ENCODE measurements at regions not wholly inside any gene's neighbourhood (a gene's known extent, or its start where the extent isn't known, plus 50 kb on each side); places are given as distances from the start of the nearest gene placed in this dataset.

DNA sequence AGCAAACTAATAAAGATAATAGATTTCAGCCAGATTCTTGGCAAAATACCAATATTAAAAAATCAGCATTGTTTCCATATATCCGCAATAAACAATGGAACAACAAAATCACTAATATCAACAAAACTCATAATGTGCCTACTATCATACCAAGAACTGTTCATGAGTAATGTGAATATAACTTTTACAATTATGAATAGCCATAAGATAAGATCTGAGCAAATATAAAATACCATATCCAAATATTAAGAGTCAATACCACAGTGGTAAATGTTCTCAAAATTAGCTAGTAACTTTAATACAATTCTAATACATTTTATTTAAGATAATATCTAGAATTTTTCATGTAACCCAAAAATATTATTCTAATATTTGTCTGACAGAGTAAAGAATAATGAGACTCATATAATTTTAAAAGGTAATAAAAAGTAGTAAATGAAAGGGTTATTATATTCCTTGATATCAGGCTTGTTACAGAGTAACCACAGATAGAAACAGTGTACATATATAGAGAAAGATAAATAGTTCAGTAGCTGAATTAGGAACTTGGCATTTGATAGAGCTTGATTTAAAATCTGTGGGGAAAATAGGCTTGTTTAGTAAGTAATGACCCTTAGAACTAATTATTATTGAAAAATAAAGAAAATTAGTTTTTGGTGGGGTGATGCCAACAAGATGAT, 2126.6 kb downstream of the MRPL39 start:
- ATAC-seq (no peak), DNase-seq (no peak)
- TF ChIP-seq, protein P1, sequence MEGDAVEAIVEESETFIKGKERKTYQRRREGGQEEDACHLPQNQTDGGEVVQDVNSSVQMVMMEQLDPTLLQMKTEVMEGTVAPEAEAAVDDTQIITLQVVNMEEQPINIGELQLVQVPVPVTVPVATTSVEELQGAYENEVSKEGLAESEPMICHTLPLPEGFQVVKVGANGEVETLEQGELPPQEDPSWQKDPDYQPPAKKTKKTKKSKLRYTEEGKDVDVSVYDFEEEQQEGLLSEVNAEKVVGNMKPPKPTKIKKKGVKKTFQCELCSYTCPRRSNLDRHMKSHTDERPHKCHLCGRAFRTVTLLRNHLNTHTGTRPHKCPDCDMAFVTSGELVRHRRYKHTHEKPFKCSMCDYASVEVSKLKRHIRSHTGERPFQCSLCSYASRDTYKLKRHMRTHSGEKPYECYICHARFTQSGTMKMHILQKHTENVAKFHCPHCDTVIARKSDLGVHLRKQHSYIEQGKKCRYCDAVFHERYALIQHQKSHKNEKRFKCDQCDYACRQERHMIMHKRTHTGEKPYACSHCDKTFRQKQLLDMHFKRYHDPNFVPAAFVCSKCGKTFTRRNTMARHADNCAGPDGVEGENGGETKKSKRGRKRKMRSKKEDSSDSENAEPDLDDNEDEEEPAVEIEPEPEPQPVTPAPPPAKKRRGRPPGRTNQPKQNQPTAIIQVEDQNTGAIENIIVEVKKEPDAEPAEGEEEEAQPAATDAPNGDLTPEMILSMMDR (IDR thresholded peaks at IDR 0.05), result no peak
- H3K4me1 ChIP-seq, result no peaks in the 10 kb centered on the region
- H3K36me3 ChIP-seq, result no peaks in the 10 kb centered on the region
- intact Hi-C loops (cut with DNase I), result no loop called here
- H3K4me3 ChIP-seq, result no peak overlapping the region
- no peaks in the 10 kb centered on the region for H3K27me3 ChIP-seq
- H3K9me3 ChIP-seq, result no peaks in the 10 kb centered on the region
- H3K27ac ChIP-seq, result no peak overlapping the region

DNA sequence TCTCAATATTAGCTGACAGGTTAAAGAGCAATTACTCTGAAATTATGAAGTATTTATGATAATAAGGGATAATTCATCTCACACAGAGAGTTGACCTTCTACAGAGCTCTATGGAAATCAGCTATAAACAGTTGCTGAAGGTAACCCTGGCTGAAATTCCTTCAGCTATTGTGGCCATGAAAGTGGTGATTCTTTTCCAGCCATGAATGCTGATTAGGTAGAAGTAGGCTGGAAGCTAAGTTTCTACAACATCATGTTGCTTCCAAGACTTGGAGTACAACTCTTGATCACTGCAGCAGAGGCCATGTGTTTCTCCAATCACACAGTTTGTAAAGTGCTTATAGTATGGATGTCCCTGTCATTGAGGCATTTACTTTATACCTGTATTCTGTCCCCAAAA, 2128.9 kb downstream of the MRPL39 start:
- intact Hi-C loops (cut with DNase I), result no loop called here
- TF ChIP-seq, protein P1 (IDR thresholded peaks at IDR 0.05), result no peak
- Histone ChIP-seq H3K27me3 (no peaks in the 10 kb centered on the region), H3K27ac (no peak overlapping the region), H3K36me3 (no peaks in the 10 kb centered on the region), H3K9me3 (no peaks in the 10 kb centered on the region), H3K4me1 (no peaks in the 10 kb centered on the region), H3K4me3 (no peak overlapping the region)
- no peak for ATAC-seq
- DNase-seq, result no peak

DNA sequence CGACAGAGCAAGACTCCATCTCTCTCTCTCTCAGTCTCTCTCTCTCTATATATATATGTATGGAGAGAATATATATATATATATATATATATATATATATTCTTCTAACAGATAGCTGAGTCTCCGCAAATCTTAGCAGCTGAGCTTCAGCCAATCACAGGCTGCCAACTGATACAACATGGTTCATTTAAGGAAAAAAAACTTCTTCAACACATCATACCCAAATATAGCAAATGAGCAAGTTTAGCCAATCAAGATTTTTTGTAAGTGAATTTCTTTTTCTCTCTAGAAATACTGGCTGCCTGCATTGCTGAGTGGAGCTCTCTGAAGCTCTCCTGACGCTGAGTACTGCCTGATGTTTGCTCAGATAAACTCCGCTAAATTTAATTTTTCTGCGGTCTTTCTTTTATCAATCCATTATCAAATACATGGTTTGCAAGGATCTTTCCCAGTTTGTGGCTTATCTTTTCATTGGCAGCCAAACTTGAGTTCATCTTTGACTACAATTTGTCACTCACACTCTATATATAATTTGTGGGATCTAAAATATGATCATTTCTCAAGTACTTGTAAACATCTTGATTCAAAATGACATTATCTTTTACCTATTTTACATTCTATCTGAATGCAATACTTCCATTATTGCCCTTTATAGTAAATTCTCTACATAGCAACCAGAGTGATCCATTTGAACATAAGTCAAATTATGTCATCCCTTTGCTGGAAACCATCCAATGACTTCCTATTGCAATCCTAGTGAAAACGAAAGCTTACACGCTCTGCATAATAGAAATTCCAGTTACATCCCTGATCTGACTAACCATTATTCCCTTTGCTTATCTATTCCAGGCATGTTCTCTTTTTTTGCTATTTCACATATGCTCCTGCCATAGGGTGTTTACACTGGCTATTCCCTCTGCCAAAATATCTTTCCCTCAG, 2131.7 kb downstream of the MRPL39 start:
- Histone ChIP-seq H3K36me3 (no peaks in the 10 kb centered on the region), H3K4me1 (no peaks in the 10 kb centered on the region), H3K27ac (no peak overlapping the region), H3K9me3 (no peaks in the 10 kb centered on the region), H3K4me3 (no peak overlapping the region), H3K27me3 (no peaks in the 10 kb centered on the region)
- intact Hi-C loops (cut with DNase I), result no loop called here
- TF ChIP-seq, protein P1 (IDR thresholded peaks at IDR 0.05), result no peak
- ATAC-seq (no peak), DNase-seq (peak in 1 of 4 donors; percentile 9)

DNA sequence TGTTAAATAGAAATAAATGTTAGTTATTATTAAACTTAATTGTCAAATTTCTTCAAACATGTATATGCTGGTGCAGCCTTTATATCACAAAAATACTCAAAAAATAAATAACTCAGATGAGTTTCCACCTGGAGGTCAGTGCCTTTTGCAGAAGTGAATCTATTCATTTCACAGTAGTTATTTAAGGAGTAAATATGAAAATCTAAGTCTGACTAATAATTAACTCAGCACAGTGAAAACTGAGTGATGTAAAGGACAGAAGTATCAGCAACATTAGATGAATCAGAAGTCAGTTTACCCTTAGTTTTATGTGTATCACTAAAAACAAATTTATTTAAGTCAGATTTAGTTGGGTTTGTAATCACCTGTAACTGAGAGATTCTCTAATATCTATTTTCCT, 2135.4 kb downstream of the MRPL39 start:
- TF ChIP-seq, protein P1 (IDR thresholded peaks at IDR 0.05), result no peak
- no peak overlapping the region for H3K4me3 ChIP-seq
- H3K4me1 ChIP-seq, result no peaks in the 10 kb centered on the region
- H3K27ac ChIP-seq, result no peak overlapping the region
- DNase-seq (no peak), ATAC-seq (no peak)
- intact Hi-C loops (cut with DNase I), result no loop called here
- H3K27me3 ChIP-seq, result no peaks in the 10 kb centered on the region
- no peaks in the 10 kb centered on the region for H3K36me3 ChIP-seq
- H3K9me3 ChIP-seq, result no peaks in the 10 kb centered on the region

DNA sequence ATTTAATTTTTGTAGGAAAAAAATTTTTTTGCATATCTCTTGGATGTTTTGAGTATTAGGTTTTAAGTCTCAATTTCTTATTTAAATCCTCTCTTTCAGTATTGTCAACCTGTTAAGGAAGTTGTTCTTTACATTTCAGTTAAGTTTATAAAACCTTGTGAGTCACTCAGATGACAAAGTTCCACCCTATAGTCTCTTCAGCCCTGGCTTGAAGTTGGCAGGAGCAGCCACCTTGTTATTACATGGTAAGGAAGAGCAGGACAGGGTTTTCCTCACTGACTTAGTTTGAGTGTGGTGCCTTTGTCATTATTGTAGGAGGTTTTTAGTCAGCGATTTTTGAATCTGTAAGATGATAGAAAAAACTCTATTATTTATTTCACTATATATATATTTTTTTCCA, 2143.9 kb downstream of the MRPL39 start:
- TF ChIP-seq, protein P1 (IDR thresholded peaks at IDR 0.05), result no peak
- H3K27me3 ChIP-seq, result no peaks in the 10 kb centered on the region
- DNase-seq (no peak), ATAC-seq (no peak)
- H3K36me3 ChIP-seq, result no peaks in the 10 kb centered on the region
- intact Hi-C loops (cut with DNase I), result no loop called here
- H3K4me3 ChIP-seq, result no peak overlapping the region
- H3K27ac ChIP-seq, result no peak overlapping the region
- H3K9me3 ChIP-seq, result peaks cover 0 to 4% of the 10 kb centered on the region in 2 donors
- H3K4me1 ChIP-seq, result no peaks in the 10 kb centered on the region
